Lower lobe of right lung (tissue), 2 donors: ENCODE measurements at regions not wholly inside any gene's neighbourhood (a gene's known extent, or its start where the extent isn't known, plus 50 kb on each side); places are given as distances from the start of the nearest gene placed in this dataset.
A peak's percentile ranks its signal among the peaks of the same experiment; 100 is the strongest.

Experiments
- ATAC-seq, 2 donors: fragments of 200-7000 bp; cut with Tn5 transposase; one replicate each; pipeline ENCODE4 v1.9.1; 2020 to 2022; ENCODE audit warnings: mild to moderate bottlenecking in 2 of 2, moderate library complexity in 2 of 2
- DNase-seq: peaks from one replicate; pipeline ENCODE4 v3.0.0-alpha.2; 2020
- H3K27ac ChIP-seq: fragments of 200-600 bp; one replicate; pipeline ENCODE4 v1.8.0; 2022
- H3K27me3 ChIP-seq: fragments of 200-600 bp; one replicate; pipeline ENCODE4 v1.8.0; 2022; ENCODE audit warnings: low read depth
- H3K36me3 ChIP-seq: fragments of 200-600 bp; one replicate; pipeline ENCODE4 v1.8.0; 2022; ENCODE audit warnings: mild to moderate bottlenecking
- H3K4me1 ChIP-seq: fragments of 200-600 bp; one replicate; pipeline ENCODE4 v1.8.0; 2022
- H3K4me3 ChIP-seq: fragments of 200-600 bp; one replicate; pipeline ENCODE4 v1.8.0; 2022; ENCODE audit warnings: mild to moderate bottlenecking
- H3K9me3 ChIP-seq: fragments of 200-600 bp; one replicate; pipeline ENCODE4 v1.8.0; 2022
- intact Hi-C: fragments of 100-400 bp; cut with DNase I; formaldehyde crosslinking; loops from one replicate; pipeline ENCODE4 v1.11.0; 2022
- TF ChIP-seq, protein P1 (sequence below): fragments of 200-600 bp; IDR thresholded peaks from one replicate; pipeline ENCODE4 v1.8.0; 2022; ENCODE audit warnings: antibody characterized with exemption, mild to moderate bottlenecking
- donor health status: DM: no; HTN: yes; CAD: no; lungs with severe emphysema.

DNA sequence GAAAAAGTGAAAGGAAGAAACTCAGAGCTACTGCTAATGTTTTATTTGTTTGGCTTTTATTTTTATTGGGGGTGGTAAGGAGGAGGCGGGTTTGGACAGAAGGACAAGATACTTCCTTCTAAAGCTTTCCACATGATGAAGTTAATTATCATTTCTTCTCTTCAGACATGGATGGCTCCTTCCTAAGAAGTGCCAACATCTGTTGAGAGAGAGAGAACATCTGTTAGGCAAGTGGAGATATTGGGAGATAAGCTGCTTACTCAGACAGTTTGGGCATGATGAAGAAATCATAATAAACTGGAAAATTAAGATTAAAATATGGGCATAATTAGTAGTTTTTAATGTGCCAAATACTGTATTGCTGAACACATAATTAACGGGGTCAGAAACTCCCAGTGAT is 535.7 kb upstream of the INTU start:
- no peak for ATAC-seq
- Histone ChIP-seq H3K27ac (no peak overlapping the region), H3K4me3 (no peak overlapping the region), H3K27me3 (no peaks in the 10 kb centered on the region), H3K36me3 (no peaks in the 10 kb centered on the region), H3K4me1 (no peaks in the 10 kb centered on the region), H3K9me3 (peaks cover 6% of the 10 kb centered on the region)
- DNase-seq = no peak
- intact Hi-C loops = no loop called here
- TF ChIP-seq, protein P1, sequence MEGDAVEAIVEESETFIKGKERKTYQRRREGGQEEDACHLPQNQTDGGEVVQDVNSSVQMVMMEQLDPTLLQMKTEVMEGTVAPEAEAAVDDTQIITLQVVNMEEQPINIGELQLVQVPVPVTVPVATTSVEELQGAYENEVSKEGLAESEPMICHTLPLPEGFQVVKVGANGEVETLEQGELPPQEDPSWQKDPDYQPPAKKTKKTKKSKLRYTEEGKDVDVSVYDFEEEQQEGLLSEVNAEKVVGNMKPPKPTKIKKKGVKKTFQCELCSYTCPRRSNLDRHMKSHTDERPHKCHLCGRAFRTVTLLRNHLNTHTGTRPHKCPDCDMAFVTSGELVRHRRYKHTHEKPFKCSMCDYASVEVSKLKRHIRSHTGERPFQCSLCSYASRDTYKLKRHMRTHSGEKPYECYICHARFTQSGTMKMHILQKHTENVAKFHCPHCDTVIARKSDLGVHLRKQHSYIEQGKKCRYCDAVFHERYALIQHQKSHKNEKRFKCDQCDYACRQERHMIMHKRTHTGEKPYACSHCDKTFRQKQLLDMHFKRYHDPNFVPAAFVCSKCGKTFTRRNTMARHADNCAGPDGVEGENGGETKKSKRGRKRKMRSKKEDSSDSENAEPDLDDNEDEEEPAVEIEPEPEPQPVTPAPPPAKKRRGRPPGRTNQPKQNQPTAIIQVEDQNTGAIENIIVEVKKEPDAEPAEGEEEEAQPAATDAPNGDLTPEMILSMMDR = no peak

DNA sequence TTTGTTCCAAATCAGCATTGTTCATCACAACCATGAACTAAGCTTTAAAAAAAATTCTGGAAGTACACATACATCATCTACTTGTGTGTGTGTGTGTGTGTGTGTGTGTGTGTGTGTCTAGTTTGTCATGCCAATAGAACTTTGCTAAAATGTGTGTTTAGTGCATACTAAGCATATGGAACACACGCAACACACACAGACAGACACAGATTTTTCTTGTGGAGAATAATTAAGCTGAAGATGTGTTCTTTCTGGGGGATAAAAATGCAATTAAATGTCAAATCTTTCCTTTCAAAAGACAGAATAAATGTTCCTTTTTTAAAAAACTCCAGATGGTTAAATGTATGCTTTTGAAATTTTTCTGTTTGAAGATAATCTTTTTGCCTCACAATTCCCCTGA is 530.4 kb upstream of the INTU start:
- Histone ChIP-seq H3K27ac (no peak overlapping the region), H3K9me3 (peaks cover under 1% of the 10 kb centered on the region), H3K4me3 (no peak overlapping the region), H3K27me3 (no peaks in the 10 kb centered on the region), H3K36me3 (no peaks in the 10 kb centered on the region), H3K4me1 (no peaks in the 10 kb centered on the region)
- DNase-seq (no peak), ATAC-seq (no peak)
- TF ChIP-seq, protein P1 = no peak
- intact Hi-C loops = no loop called here

DNA sequence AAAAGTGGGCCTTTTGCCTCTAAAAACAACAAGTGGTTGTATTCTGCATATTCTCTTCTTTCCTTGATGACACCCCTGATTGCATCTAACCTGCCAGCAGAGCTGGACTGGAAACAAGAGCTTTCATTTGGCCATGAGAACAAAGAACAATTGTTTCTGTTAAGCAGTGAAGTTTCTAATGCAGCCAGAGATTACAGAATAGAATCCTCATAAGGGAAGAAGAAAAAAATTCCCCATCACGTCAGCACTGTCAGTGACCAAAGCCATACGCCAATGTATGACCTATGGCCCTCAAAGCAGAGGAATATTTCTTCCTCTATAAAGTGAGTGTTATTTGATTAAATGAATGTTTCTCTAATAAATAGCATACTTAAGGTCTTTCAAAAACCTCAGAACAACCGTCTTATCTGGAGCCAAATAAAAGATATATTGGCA is 529.1 kb upstream of the INTU start:
- Histone ChIP-seq H3K4me1 (no peaks in the 10 kb centered on the region), H3K9me3 (peaks cover 3% of the 10 kb centered on the region), H3K4me3 (no peak overlapping the region), H3K27me3 (no peaks in the 10 kb centered on the region), H3K27ac (no peak overlapping the region), H3K36me3 (no peaks in the 10 kb centered on the region)
- TF ChIP-seq, protein P1 = no peak
- peak; percentile 48 for ATAC-seq
- DNase-seq = no peak
- intact Hi-C loops = no loop called here

DNA sequence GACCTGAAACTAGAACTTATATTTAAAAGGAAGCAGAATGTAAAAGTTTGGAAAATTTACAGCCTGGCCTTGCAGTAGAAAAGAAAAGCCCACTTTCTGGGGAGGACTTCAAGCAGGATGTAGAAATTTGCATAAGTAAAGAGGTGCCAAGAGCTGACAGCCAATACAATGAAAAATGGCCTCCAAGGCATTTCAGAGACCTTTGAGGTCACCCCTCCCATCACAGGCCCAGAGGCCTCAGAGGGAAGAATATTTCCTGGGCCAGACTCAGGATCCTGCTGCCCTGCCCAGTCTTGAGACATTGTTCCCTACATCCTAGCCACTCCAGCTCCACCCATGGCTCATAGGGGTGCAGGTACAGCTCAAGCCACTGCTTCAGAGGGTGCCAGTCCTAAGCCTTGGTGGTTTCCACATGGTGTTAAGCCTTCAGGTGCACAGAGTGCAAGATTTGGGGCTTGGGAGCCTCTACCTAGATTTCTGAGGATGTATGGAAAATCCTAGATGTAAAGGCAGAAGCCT is 518.9 kb upstream of the INTU start:
- Histone ChIP-seq H3K36me3 (no peaks in the 10 kb centered on the region), H3K4me3 (no peak overlapping the region), H3K9me3 (no peaks in the 10 kb centered on the region), H3K27ac (no peak overlapping the region), H3K27me3 (no peaks in the 10 kb centered on the region), H3K4me1 (no peaks in the 10 kb centered on the region)
- TF ChIP-seq, protein P1 = no peak
- ATAC-seq = no peak
- no peak for DNase-seq
- intact Hi-C loops = no loop called here

DNA sequence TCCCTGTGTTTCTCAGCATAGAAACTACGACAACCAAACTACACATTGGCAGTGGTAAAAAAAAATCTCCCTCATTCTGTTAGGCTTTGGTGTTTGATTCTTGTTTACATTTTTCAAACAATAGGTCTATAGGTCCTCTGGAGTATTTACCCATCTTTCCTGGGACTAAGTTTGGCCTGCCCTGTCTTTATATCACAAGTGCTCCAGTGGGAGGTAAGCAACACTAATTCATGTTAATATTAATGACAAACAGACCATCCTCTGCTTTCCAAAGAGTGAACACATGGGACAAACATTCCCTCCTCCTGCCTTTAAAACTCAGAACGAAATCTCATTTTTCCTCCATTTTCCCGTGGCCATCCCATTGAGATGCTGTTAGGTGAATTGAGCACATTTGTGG is 514.1 kb upstream of the INTU start:
- intact Hi-C loops = no loop called here
- no peak for ATAC-seq
- TF ChIP-seq, protein P1 = no peak
- no peaks in the 10 kb centered on the region for H3K4me1 ChIP-seq
- no peak for DNase-seq
- no peak overlapping the region for H3K27ac ChIP-seq
- H3K4me3 ChIP-seq = no peak overlapping the region
- no peaks in the 10 kb centered on the region for H3K9me3 ChIP-seq
- H3K36me3 ChIP-seq = no peaks in the 10 kb centered on the region
- H3K27me3 ChIP-seq = no peaks in the 10 kb centered on the region
